WTC11 (cell line): ENCODE measurements at regions not wholly inside any gene's neighbourhood (a gene's known extent, or its start where the extent isn't known, plus 50 kb on each side); places are given as distances from the start of the nearest gene placed in this dataset.

Source experiments
- ATAC-seq: fragments of 200-7000 bp; cut with Tn5 transposase; 2 replicates; pipeline ENCODE4 v1.10.0; 2021; ENCODE audit warnings: mild to moderate bottlenecking, moderate library complexity
- CTCF ChIA-PET: fragments of 300-600 bp; sonication (Branson Sonifier 250); formaldehyde crosslinking; loops from one replicate; lab custom pipeline; 2021; ENCODE audit warnings: antibody characterized with exemption; lab: Charles Lee
- POLR2A ChIA-PET: fragments of 350-600 bp; sonication (Branson Sonifier 250); formaldehyde crosslinking; loops from one replicate; lab custom pipeline; 2021; ENCODE audit warnings: antibody characterized with exemption; lab: Charles Lee
- DNase-seq: peaks from one replicate; pipeline ENCODE4 v3.0.0; 2021; ENCODE audit warnings: low spot score
- H3K27ac Mint-ChIP-seq: 2 replicates; pipeline ENCODE4 v1.8.0; 2021; ENCODE audit warnings: mixed read lengths
- H3K27me3 Mint-ChIP-seq: 2 replicates; pipeline ENCODE4 v1.8.0; 2021; ENCODE audit warnings: low read depth, mild to moderate bottlenecking, moderate library complexity, mixed read lengths
- H3K36me3 Mint-ChIP-seq: 2 replicates; pipeline ENCODE4 v1.8.0; 2021; ENCODE audit warnings: mixed read lengths
- H3K4me1 Mint-ChIP-seq: 2 replicates; pipeline ENCODE4 v1.8.0; 2022; ENCODE audit warnings: mixed read lengths
- H3K4me3 Mint-ChIP-seq: 2 replicates; pipeline ENCODE4 v1.8.0; 2021; ENCODE audit warnings: mild to moderate bottlenecking, moderate library complexity, mixed read lengths
- H3K9me3 Mint-ChIP-seq: 2 replicates; pipeline ENCODE4 v1.8.0; 2021; ENCODE audit warnings: mixed read lengths
- ATF1 ChIP-seq: sonication (generic); formaldehyde crosslinking; IDR thresholded peaks from 2 replicates; pipeline ENCODE4 v1.8.1; 2023; ENCODE audit warnings: mild to moderate bottlenecking, moderate library complexity, missing genetic modification reagents
- CBFB ChIP-seq: sonication (generic); formaldehyde crosslinking; IDR thresholded peaks from 2 replicates; pipeline ENCODE4 v1.8.1; 2022; ENCODE audit warnings: mild to moderate bottlenecking, low read depth, missing genetic modification reagents
- CREB1 ChIP-seq: sonication (generic); formaldehyde crosslinking; IDR thresholded peaks from 2 replicates; pipeline ENCODE4 v1.8.0; 2023; ENCODE audit warnings: mild to moderate bottlenecking, missing genetic modification reagents
- FOXJ3 ChIP-seq: sonication (generic); formaldehyde crosslinking; IDR thresholded peaks from 2 replicates; pipeline ENCODE4 v1.9.0; 2021; ENCODE audit warnings: missing genetic modification reagents, mild to moderate bottlenecking, borderline replicate concordance
- NFATC4 ChIP-seq: fragments of 250-450 bp; sonication (Bioruptor Pico); IDR thresholded peaks from 2 replicates; pipeline ENCODE4 v1.9.0; 2021; ENCODE audit warnings: mild to moderate bottlenecking
- NR1H2 ChIP-seq: sonication (generic); formaldehyde crosslinking; IDR thresholded peaks from 2 replicates; pipeline ENCODE4 v1.9.0; 2021; ENCODE audit warnings: mild to moderate bottlenecking, moderate library complexity, missing genetic modification reagents
- NR3C1 ChIP-seq: sonication (generic); formaldehyde crosslinking; conservative IDR thresholded peaks from 2 replicates; pipeline ENCODE4 v1.8.1; 2023; ENCODE audit warnings: low read depth, mild to moderate bottlenecking, missing genetic modification reagents
- OVOL2 ChIP-seq: fragments of 250-450 bp; sonication (Bioruptor Pico); IDR thresholded peaks from 2 replicates; pipeline ENCODE4 v1.9.0; 2021; ENCODE audit warnings: mild to moderate bottlenecking, borderline replicate concordance
- RORB ChIP-seq: fragments of 250-450 bp; sonication (Bioruptor Pico); IDR thresholded peaks from 2 replicates; pipeline ENCODE4 v1.9.0; 2021; ENCODE audit warnings: mild to moderate bottlenecking
- SP1 ChIP-seq: sonication (generic); formaldehyde crosslinking; conservative IDR thresholded peaks from 2 replicates; pipeline ENCODE4 v1.8.1; 2022; ENCODE audit warnings: missing genetic modification reagents
- ZNF138 ChIP-seq: sonication (generic); formaldehyde crosslinking; conservative IDR thresholded peaks from 2 replicates; pipeline ENCODE4 v1.8.1; 2022; ENCODE audit warnings: mild to moderate bottlenecking, moderate library complexity, missing genetic modification reagents
- ZNF423 ChIP-seq: fragments of 250-450 bp; sonication (Bioruptor Pico); IDR thresholded peaks from 2 replicates; pipeline ENCODE4 v2.1.2; 2022; ENCODE audit warnings: mild to moderate bottlenecking, moderate library complexity
- TF ChIP-seq, protein P1 (sequence below): sonication (generic); formaldehyde crosslinking; IDR thresholded peaks from 2 replicates; pipeline ENCODE4 v1.8.0; 2023; ENCODE audit warnings: missing genetic modification reagents, mild to moderate bottlenecking, borderline replicate concordance
- TF ChIP-seq, protein P2 (sequence below): fragments of 250-450 bp; sonication (Bioruptor Pico); conservative IDR thresholded peaks from 2 replicates; pipeline ENCODE4 v1.9.0; 2021; ENCODE audit warnings: mild to moderate bottlenecking
- TF ChIP-seq, protein P3 (sequence below): sonication (generic); formaldehyde crosslinking; IDR thresholded peaks from 2 replicates; pipeline ENCODE4 v1.8.1; 2023; ENCODE audit warnings: mild to moderate bottlenecking, missing genetic modification reagents, moderate library complexity
- TF ChIP-seq, protein P4 (sequence below): fragments of 250-450 bp; sonication (Bioruptor Pico); IDR thresholded peaks from 2 replicates; pipeline ENCODE4 v1.9.0; 2021; ENCODE audit warnings: mild to moderate bottlenecking
- TF ChIP-seq, protein P5 (sequence below): fragments of 250-450 bp; sonication (Bioruptor Pico); IDR thresholded peaks from 2 replicates; pipeline ENCODE4 v1.9.0; 2021; ENCODE audit warnings: moderate library complexity, mild to moderate bottlenecking, inconsistent platforms, borderline replicate concordance
- TF ChIP-seq, protein P6 (sequence below): sonication (generic); formaldehyde crosslinking; IDR thresholded peaks from 2 replicates; pipeline ENCODE4 v1.8.0; 2022; ENCODE audit warnings: mild to moderate bottlenecking, missing genetic modification reagents

DNA sequence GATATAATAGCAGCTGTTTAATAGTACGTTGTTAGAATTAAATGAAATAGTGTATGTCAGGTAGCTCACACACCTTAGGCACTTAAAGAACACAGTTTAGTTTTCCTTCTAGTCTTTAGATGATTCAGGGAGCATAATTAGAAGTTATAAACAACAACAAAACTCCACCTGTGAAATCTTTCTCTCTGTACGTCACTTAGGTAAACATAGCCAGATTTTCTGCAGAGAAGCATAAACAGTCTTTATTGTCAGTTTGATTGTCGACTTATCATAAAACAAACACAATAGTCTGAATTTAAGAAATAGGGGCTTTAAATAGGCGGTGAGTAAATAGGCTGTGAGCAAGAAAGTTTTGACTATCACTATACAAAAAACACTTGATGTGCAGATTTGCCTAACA, 84.6 kb upstream of the PKP2 start (continued):
- no peak for TF ChIP-seq NFATC4 (CRISPR knock-in tag)
- no peak for TF ChIP-seq FOXJ3

DNA sequence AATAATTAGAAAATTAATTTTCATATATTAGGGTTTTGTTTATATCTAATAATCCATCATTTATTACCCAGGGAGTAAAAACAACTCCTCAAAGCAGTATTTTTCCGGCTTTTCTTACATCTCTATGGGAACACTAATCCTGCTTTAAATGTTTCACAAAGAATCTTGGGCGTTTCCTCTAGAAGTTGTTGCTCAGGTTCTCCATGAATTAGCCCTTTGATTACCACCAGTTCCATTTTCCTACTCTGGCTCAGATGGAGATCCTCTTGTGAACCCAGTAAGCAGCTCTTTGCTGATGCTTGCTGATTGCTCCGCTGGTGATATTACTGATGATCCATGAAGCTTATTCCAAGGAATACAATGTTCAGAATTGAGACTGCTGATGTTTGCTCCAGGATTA, 78.5 kb upstream of the PKP2 start:
- ChIA-PET CTCF (no interaction called here), POLR2A (no interaction called here)
- no peak overlapping the region for H3K27ac Mint-ChIP-seq
- ATAC-seq = no peak
- TF ChIP-seq CREB1 (CRISPR knock-in tag) (no peak), OVOL2 (CRISPR knock-in tag) (no peak), NR1H2 (CRISPR knock-in tag) (no peak), ATF1 (CRISPR knock-in tag) (no peak)
- TF ChIP-seq, protein P1, sequence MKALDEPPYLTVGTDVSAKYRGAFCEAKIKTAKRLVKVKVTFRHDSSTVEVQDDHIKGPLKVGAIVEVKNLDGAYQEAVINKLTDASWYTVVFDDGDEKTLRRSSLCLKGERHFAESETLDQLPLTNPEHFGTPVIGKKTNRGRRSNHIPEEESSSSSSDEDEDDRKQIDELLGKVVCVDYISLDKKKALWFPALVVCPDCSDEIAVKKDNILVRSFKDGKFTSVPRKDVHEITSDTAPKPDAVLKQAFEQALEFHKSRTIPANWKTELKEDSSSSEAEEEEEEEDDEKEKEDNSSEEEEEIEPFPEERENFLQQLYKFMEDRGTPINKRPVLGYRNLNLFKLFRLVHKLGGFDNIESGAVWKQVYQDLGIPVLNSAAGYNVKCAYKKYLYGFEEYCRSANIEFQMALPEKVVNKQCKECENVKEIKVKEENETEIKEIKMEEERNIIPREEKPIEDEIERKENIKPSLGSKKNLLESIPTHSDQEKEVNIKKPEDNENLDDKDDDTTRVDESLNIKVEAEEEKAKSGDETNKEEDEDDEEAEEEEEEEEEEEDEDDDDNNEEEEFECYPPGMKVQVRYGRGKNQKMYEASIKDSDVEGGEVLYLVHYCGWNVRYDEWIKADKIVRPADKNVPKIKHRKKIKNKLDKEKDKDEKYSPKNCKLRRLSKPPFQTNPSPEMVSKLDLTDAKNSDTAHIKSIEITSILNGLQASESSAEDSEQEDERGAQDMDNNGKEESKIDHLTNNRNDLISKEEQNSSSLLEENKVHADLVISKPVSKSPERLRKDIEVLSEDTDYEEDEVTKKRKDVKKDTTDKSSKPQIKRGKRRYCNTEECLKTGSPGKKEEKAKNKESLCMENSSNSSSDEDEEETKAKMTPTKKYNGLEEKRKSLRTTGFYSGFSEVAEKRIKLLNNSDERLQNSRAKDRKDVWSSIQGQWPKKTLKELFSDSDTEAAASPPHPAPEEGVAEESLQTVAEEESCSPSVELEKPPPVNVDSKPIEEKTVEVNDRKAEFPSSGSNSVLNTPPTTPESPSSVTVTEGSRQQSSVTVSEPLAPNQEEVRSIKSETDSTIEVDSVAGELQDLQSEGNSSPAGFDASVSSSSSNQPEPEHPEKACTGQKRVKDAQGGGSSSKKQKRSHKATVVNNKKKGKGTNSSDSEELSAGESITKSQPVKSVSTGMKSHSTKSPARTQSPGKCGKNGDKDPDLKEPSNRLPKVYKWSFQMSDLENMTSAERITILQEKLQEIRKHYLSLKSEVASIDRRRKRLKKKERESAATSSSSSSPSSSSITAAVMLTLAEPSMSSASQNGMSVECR (CRISPR knock-in tag) = no peak
- TF ChIP-seq, protein P2, sequence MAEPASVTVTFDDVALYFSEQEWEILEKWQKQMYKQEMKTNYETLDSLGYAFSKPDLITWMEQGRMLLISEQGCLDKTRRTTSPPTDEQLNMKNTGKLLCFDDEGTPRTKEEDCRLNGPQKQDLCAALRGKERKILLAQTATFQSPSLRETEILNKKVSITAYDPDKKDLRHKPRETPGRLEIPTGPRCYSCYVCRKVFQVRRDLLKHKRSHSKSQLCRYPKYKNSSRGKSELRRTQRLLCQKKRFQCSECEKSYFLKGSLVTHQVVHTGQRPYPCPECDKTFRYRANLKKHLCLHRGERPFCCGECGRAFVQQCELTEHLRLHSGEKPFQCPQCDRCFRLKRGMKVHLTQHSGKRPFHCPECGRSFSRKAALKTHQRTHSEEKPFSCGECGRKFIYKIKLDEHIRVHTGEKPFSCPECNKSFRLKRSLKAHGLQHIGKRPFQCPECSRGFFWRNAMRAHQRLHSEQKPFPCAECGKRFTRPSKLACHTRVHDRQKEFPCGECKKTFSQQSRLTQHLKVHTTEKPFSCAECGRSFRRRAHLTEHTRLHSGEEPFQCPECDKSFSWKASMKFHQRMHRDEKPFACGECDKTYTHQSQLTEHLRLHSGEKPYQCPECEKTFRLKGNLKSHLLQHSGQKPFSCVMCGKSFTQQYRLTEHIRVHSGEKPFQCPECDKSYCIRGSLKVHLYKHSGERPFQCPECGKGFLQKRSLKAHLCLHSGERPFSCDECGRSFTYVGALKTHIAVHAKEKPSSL (CRISPR knock-in tag) = no peak
- TF ChIP-seq, protein P3, sequence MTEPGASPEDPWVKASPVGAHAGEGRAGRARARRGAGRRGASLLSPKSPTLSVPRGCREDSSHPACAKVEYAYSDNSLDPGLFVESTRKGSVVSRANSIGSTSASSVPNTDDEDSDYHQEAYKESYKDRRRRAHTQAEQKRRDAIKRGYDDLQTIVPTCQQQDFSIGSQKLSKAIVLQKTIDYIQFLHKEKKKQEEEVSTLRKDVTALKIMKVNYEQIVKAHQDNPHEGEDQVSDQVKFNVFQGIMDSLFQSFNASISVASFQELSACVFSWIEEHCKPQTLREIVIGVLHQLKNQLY (CRISPR knock-in tag) = no peak
- no peak for DNase-seq
- no peaks in the 10 kb centered on the region for H3K27me3 Mint-ChIP-seq
- no peaks in the 10 kb centered on the region; the same call in 1 of the 2 replicates for H3K9me3 Mint-ChIP-seq
- peaks cover 5% of the 10 kb centered on the region for H3K4me1 Mint-ChIP-seq
- H3K4me3 Mint-ChIP-seq = no peak overlapping the region
- no peaks in the 10 kb centered on the region for H3K36me3 Mint-ChIP-seq

DNA sequence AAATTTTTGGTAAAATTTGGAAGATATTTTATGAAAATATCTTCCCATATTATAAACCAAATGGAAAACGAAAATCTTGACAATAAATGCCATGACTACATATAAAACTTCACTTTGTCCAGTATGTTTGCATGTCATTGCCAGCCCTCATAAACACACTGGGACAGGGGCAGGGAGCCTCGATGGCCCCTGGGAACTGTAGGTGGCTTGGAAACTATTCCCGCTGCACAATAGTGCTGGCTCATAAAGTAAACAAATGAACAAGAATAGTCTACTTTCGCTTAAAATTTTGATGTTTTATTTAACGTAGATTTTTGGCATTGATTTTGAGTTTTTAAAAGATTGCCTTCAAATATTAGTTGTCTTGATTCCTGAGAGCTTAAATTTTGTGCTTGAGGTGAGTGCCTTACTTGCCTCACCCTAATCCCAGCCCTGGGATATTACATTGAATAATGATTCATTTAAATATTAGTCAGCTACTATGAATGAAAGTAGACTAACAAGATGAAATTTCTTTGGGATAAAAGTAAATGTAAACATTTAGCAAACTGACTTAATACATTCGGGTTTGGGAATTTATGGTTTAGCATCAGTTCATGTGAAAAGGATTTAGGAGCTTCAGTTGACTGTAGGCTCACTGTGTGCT, 74.0 kb upstream of the PKP2 start:
- ATAC-seq (no peak), DNase-seq (no peak)
- Mint-ChIP-seq H3K4me1 (no peaks in the 10 kb centered on the region), H3K36me3 (no peaks in the 10 kb centered on the region), H3K27me3 (no peaks in the 10 kb centered on the region), H3K4me3 (no peak overlapping the region), H3K9me3 (no peaks in the 10 kb centered on the region; the same call in 1 of the 2 replicates), H3K27ac (no peak overlapping the region)
- ChIA-PET CTCF (no interaction called here), POLR2A (no interaction called here)
- TF ChIP-seq SP1 (no peak), ZNF138 (CRISPR knock-in tag) (no peak), CBFB (CRISPR knock-in tag) (no peak), NR3C1 (CRISPR knock-in tag) (no peak), RORB (CRISPR knock-in tag) (no peak), ZNF423 (CRISPR knock-in tag) (no peak)
- TF ChIP-seq, protein P4, sequence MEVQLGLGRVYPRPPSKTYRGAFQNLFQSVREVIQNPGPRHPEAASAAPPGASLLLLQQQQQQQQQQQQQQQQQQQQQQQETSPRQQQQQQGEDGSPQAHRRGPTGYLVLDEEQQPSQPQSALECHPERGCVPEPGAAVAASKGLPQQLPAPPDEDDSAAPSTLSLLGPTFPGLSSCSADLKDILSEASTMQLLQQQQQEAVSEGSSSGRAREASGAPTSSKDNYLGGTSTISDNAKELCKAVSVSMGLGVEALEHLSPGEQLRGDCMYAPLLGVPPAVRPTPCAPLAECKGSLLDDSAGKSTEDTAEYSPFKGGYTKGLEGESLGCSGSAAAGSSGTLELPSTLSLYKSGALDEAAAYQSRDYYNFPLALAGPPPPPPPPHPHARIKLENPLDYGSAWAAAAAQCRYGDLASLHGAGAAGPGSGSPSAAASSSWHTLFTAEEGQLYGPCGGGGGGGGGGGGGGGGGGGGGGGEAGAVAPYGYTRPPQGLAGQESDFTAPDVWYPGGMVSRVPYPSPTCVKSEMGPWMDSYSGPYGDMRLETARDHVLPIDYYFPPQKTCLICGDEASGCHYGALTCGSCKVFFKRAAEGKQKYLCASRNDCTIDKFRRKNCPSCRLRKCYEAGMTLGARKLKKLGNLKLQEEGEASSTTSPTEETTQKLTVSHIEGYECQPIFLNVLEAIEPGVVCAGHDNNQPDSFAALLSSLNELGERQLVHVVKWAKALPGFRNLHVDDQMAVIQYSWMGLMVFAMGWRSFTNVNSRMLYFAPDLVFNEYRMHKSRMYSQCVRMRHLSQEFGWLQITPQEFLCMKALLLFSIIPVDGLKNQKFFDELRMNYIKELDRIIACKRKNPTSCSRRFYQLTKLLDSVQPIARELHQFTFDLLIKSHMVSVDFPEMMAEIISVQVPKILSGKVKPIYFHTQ (CRISPR knock-in tag) = no peak
- TF ChIP-seq, protein P5, sequence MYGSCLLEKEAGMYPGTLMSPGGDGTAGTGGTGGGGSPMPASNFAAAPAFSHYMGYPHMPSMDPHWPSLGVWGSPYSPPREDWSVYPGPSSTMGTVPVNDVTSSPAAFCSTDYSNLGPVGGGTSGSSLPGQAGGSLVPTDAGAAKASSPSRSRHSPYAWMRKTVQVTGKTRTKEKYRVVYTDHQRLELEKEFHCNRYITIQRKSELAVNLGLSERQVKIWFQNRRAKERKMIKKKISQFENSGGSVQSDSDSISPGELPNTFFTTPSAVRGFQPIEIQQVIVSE = no peak
- TF ChIP-seq, protein P2 (CRISPR knock-in tag) = no peak
- TF ChIP-seq, protein P6, sequence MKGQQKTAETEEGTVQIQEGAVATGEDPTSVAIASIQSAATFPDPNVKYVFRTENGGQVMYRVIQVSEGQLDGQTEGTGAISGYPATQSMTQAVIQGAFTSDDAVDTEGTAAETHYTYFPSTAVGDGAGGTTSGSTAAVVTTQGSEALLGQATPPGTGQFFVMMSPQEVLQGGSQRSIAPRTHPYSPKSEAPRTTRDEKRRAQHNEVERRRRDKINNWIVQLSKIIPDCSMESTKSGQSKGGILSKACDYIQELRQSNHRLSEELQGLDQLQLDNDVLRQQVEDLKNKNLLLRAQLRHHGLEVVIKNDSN (CRISPR knock-in tag) = no peak
